GM23338 (cell line): ENCODE measurements at regions not wholly inside any gene's neighbourhood (a gene's known extent, or its start where the extent isn't known, plus 50 kb on each side); places are given as distances from the start of the nearest gene placed in this dataset.

Experiments used
- ATAC-seq: fragments of 200-7000 bp; cut with Tn5 transposase; 3 replicates; pipeline ENCODE4 v1.9.1; 2020
- DNase-seq: peaks from one replicate; pipeline ENCODE4 v3.0.0-alpha.2; 2015; ENCODE audit warnings: low spot score
- H2AFZ ChIP-seq: fragments of 200-600 bp; sonication (generic); 2 replicates; pipeline ENCODE4 v1.8.0; 2016; ENCODE audit warnings: antibody characterized with exemption, mild to moderate bottlenecking, moderate library complexity
- H3F3A ChIP-seq: fragments of 200-600 bp; sonication (generic); replicated peaks from 2 replicates; pipeline ENCODE4 v1.8.0; 2017; ENCODE audit warnings: antibody characterized with exemption, mixed run types, low read depth
- H3K27ac ChIP-seq: fragments of 200-600 bp; sonication (generic); 2 replicates; pipeline ENCODE4 v1.6.1; 2016; ENCODE audit warnings: low read depth
- H3K27me3 ChIP-seq: fragments of 200-600 bp; sonication (generic); 2 replicates; pipeline ENCODE4 v1.8.0; 2016; ENCODE audit warnings: mild to moderate bottlenecking, mixed run types, moderate library complexity; ENCODE audit not compliant: insufficient read depth
- H3K36me3 ChIP-seq: fragments of 200-600 bp; sonication (generic); 2 replicates; pipeline ENCODE4 v1.8.0; 2016; ENCODE audit warnings: mild to moderate bottlenecking; ENCODE audit not compliant: insufficient read depth
- H3K4me1 ChIP-seq: fragments of 200-600 bp; sonication (generic); 2 replicates; pipeline ENCODE4 v1.8.0; 2016; ENCODE audit warnings: mild to moderate bottlenecking, moderate library complexity; ENCODE audit not compliant: insufficient read depth
- H3K4me2 ChIP-seq: fragments of 200-600 bp; sonication (generic); 2 replicates; pipeline ENCODE4 v1.7.1; 2017; ENCODE audit warnings: mixed run types
- H3K4me3 ChIP-seq: fragments of 200-600 bp; sonication (generic); 2 replicates; pipeline ENCODE4 v1.6.1; 2016; ENCODE audit warnings: mixed run types
- H3K79me2 ChIP-seq: fragments of 200-600 bp; sonication (generic); replicated peaks from 2 replicates; pipeline ENCODE4 v1.8.0; 2017; ENCODE audit warnings: mild to moderate bottlenecking; ENCODE audit not compliant: insufficient read depth
- H3K9me2 ChIP-seq: fragments of 200-600 bp; sonication (generic); 2 replicates; pipeline ENCODE4 v1.8.0; 2017; ENCODE audit not compliant: insufficient read depth
- H4K20me1 ChIP-seq: fragments of 200-600 bp; sonication (generic); replicated peaks from 2 replicates; pipeline ENCODE4 v1.8.0; 2017; ENCODE audit warnings: mild to moderate bottlenecking; ENCODE audit not compliant: insufficient read depth
- H3K27ac Mint-ChIP-seq: 2 replicates; pipeline ENCODE4 v1.8.0; 2020; ENCODE audit warnings: inconsistent platforms, mild to moderate bottlenecking, moderate library complexity, mixed read lengths
- H3K27me3 Mint-ChIP-seq: 3 replicates; pipeline ENCODE4 v1.8.0; 2022; ENCODE audit warnings: low read depth, mild to moderate bottlenecking, moderate library complexity, mixed read lengths, inconsistent platforms; ENCODE audit not compliant: insufficient read depth, poor library complexity
- H3K36me3 Mint-ChIP-seq: 3 replicates; pipeline ENCODE4 v1.8.0; 2021; ENCODE audit warnings: low read depth, mild to moderate bottlenecking, inconsistent platforms, moderate library complexity, mixed read lengths
- H3K4me1 Mint-ChIP-seq: 3 replicates; pipeline ENCODE4 v1.8.0; 2020; ENCODE audit warnings: mild to moderate bottlenecking, inconsistent platforms, mixed read lengths
- H3K4me3 Mint-ChIP-seq: 3 replicates; pipeline ENCODE4 v1.8.0; 2021; ENCODE audit warnings: moderate library complexity, mild to moderate bottlenecking, inconsistent platforms, mixed read lengths
- H3K9me3 Mint-ChIP-seq: 3 replicates; pipeline ENCODE4 v1.8.0; 2020; ENCODE audit warnings: moderate library complexity, mild to moderate bottlenecking, inconsistent platforms, mixed read lengths
- CREB1 ChIP-seq: fragments of 250-450 bp; sonication (Bioruptor Pico); IDR thresholded peaks from 2 replicates; pipeline ENCODE4 v1.5.0; 2020; ENCODE audit warnings: low read depth, mild to moderate bottlenecking, moderate library complexity
- ETS1 ChIP-seq: IDR thresholded peaks from 2 replicates; pipeline ENCODE4 v1.6.1; 2016; ENCODE audit warnings: antibody characterized with exemption
- EZH2 ChIP-seq: fragments of 200-600 bp; sonication (generic); IDR thresholded peaks from one replicate; pipeline ENCODE4 v1.8.0; 2017; ENCODE audit warnings: antibody characterized with exemption, mild to moderate bottlenecking, low read depth; ENCODE audit not compliant: unreplicated experiment
- EZH2phosphoT487 ChIP-seq: fragments of 200-600 bp; sonication (generic); IDR thresholded peaks from one replicate; pipeline ENCODE4 v1.8.1; 2018; ENCODE audit warnings: antibody characterized with exemption; ENCODE audit not compliant: unreplicated experiment
- JUNB ChIP-seq: IDR thresholded peaks from one replicate; pipeline ENCODE4 v1.6.1; 2016; ENCODE audit warnings: antibody characterized with exemption; ENCODE audit not compliant: unreplicated experiment
- NANOG ChIP-seq: IDR thresholded peaks from 2 replicates; pipeline ENCODE4 v1.6.1; 2016; ENCODE audit warnings: antibody characterized with exemption, borderline replicate concordance
- POLR2AphosphoS5 ChIP-seq: IDR thresholded peaks from 2 replicates; pipeline ENCODE4 v1.6.1; 2016; ENCODE audit warnings: antibody characterized with exemption, low read depth
- REST ChIP-seq: IDR thresholded peaks from one replicate; pipeline ENCODE4 v1.6.1; 2018; ENCODE audit warnings: antibody characterized with exemption; ENCODE audit not compliant: unreplicated experiment
- STAT1 ChIP-seq: IDR thresholded peaks from one replicate; pipeline ENCODE4 v1.6.1; 2016; ENCODE audit warnings: antibody characterized with exemption; ENCODE audit not compliant: unreplicated experiment
- ZNF114 ChIP-seq: fragments of 250-450 bp; sonication (Bioruptor Pico); IDR thresholded peaks from 2 replicates; pipeline ENCODE4 v1.5.0; 2020; ENCODE audit warnings: mild to moderate bottlenecking, moderate library complexity
- ZNF331 ChIP-seq: fragments of 250-450 bp; sonication (Bioruptor Pico); IDR thresholded peaks from 2 replicates; pipeline ENCODE4 v1.5.0; 2020; ENCODE audit warnings: low read depth, mild to moderate bottlenecking, moderate library complexity
- TF ChIP-seq, protein P1 (sequence below), 2 experiments: fragments of 200-600 bp in 1 of 2; sonication (generic) in 1 of 2; conservative IDR thresholded peaks; 2 replicates each; pipeline versions ENCODE4 v1.5.1 to v1.6.1; 2016 to 2017; ENCODE audit warnings: antibody characterized with exemption in 2 of 2, low read depth in 2 of 2, mild to moderate bottlenecking in 2 of 2, moderate library complexity in 1 of 2
- TF ChIP-seq, protein P2 (sequence below): fragments of 250-450 bp; sonication (Bioruptor Pico); IDR thresholded peaks from 2 replicates; pipeline ENCODE4 v1.5.0; 2020; ENCODE audit warnings: mild to moderate bottlenecking, moderate library complexity

DNA sequence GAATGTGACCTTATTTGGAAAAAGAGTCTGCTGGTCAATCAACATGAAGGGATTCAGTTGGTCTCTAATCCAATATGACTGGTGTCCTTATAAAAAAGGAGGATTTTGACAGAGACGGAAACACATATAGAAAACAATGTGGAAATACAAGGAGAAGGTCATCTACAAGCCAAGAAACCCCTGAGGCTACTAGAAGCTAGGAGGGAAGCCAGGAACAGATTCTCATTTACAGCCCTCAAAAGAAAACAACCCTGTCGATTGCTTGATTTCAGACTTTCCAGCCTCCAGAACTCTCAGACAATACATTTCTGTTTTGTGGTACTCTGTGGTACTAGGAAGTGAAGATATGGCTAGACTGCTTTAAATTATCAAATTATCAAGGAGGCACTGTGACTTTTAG is 162.9 kb upstream of the IGF1R start:
- no peaks in the 10 kb centered on the region for H3F3A ChIP-seq
- H3K4me1 ChIP-seq, result no peaks in the 10 kb centered on the region
- H3K4me3 ChIP-seq, result no peak overlapping the region
- H3K27me3 ChIP-seq, result no peaks in the 10 kb centered on the region
- TF ChIP-seq ZNF331 (no peak), EZH2phosphoT487 (no peak), CREB1 (CRISPR knock-in tag) (no peak), REST (no peak), ZNF114 (no peak), STAT1 (no peak), POLR2AphosphoS5 (no peak), NANOG (no peak), ETS1 (no peak), EZH2 (no peak), JUNB (no peak)
- TF ChIP-seq, protein P1, sequence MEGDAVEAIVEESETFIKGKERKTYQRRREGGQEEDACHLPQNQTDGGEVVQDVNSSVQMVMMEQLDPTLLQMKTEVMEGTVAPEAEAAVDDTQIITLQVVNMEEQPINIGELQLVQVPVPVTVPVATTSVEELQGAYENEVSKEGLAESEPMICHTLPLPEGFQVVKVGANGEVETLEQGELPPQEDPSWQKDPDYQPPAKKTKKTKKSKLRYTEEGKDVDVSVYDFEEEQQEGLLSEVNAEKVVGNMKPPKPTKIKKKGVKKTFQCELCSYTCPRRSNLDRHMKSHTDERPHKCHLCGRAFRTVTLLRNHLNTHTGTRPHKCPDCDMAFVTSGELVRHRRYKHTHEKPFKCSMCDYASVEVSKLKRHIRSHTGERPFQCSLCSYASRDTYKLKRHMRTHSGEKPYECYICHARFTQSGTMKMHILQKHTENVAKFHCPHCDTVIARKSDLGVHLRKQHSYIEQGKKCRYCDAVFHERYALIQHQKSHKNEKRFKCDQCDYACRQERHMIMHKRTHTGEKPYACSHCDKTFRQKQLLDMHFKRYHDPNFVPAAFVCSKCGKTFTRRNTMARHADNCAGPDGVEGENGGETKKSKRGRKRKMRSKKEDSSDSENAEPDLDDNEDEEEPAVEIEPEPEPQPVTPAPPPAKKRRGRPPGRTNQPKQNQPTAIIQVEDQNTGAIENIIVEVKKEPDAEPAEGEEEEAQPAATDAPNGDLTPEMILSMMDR (conservative IDR thresholded peaks at IDR 0.05; ENCODE audit: low read depth in 2 of 2), result no peak
- TF ChIP-seq, protein P2, sequence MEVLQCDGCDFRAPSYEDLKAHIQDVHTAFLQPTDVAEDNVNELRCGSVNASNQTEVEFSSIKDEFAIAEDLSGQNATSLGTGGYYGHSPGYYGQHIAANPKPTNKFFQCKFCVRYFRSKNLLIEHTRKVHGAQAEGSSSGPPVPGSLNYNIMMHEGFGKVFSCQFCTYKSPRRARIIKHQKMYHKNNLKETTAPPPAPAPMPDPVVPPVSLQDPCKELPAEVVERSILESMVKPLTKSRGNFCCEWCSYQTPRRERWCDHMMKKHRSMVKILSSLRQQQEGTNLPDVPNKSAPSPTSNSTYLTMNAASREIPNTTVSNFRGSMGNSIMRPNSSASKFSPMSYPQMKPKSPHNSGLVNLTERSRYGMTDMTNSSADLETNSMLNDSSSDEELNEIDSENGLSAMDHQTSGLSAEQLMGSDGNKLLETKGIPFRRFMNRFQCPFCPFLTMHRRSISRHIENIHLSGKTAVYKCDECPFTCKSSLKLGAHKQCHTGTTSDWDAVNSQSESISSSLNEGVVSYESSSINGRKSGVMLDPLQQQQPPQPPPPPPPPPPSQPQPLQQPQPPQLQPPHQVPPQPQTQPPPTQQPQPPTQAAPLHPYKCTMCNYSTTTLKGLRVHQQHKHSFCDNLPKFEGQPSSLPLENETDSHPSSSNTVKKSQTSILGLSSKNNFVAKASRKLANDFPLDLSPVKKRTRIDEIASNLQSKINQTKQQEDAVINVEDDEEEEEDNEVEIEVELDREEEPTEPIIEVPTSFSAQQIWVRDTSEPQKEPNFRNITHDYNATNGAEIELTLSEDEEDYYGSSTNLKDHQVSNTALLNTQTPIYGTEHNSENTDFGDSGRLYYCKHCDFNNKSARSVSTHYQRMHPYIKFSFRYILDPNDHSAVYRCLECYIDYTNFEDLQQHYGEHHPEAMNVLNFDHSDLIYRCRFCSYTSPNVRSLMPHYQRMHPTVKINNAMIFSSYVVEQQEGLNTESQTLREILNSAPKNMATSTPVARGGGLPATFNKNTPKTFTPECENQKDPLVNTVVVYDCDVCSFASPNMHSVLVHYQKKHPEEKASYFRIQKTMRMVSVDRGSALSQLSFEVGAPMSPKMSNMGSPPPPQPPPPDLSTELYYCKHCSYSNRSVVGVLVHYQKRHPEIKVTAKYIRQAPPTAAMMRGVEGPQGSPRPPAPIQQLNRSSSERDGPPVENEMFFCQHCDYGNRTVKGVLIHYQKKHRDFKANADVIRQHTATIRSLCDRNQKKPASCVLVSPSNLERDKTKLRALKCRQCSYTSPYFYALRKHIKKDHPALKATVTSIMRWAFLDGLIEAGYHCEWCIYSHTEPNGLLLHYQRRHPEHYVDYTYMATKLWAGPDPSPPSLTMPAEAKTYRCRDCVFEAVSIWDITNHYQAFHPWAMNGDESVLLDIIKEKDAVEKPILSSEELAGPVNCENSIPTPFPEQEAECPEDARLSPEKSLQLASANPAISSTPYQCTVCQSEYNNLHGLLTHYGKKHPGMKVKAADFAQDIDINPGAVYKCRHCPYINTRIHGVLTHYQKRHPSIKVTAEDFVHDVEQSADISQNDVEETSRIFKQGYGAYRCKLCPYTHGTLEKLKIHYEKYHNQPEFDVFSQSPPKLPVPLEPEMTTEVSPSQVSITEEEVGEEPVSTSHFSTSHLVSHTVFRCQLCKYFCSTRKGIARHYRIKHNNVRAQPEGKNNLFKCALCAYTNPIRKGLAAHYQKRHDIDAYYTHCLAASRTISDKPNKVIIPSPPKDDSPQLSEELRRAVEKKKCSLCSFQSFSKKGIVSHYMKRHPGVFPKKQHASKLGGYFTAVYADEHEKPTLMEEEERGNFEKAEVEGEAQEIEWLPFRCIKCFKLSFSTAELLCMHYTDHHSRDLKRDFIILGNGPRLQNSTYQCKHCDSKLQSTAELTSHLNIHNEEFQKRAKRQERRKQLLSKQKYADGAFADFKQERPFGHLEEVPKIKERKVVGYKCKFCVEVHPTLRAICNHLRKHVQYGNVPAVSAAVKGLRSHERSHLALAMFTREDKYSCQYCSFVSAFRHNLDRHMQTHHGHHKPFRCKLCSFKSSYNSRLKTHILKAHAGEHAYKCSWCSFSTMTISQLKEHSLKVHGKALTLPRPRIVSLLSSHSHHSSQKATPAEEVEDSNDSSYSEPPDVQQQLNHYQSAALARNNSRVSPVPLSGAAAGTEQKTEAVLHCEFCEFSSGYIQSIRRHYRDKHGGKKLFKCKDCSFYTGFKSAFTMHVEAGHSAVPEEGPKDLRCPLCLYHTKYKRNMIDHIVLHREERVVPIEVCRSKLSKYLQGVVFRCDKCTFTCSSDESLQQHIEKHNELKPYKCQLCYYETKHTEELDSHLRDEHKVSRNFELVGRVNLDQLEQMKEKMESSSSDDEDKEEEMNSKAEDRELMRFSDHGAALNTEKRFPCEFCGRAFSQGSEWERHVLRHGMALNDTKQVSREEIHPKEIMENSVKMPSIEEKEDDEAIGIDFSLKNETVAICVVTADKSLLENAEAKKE, result no peak
- no peak overlapping the region for H3K27ac ChIP-seq
- H3K79me2 ChIP-seq, result no peaks in the 10 kb centered on the region
- peaks cover 2% of the 10 kb centered on the region for H3K27me3 Mint-ChIP-seq
- H3K4me2 ChIP-seq, result no peak overlapping the region
- no peaks in the 10 kb centered on the region for H3K4me1 Mint-ChIP-seq
- no peak overlapping the region for H3K27ac Mint-ChIP-seq
- H3K36me3 Mint-ChIP-seq, result peaks cover 4% of the 10 kb centered on the region; the same call in 2 of the 3 replicates
- H3K4me3 Mint-ChIP-seq, result no peak overlapping the region
- no peak overlapping the region for H2AFZ ChIP-seq
- H3K36me3 ChIP-seq, result 0 out of 2 replicates have a peak, but pooled peaks cover 3% of the 10 kb centered on the region
- ATAC-seq (no peak), DNase-seq (no peak)
- peaks cover 15% of the 10 kb centered on the region for H3K9me3 Mint-ChIP-seq
- no peaks in the 10 kb centered on the region for H4K20me1 ChIP-seq
- H3K9me2 ChIP-seq, result 0 out of 2 replicates have a peak, but pooled peaks cover 2% of the 10 kb centered on the region
